GM18508 (cell line): ENCODE measurements at regions not wholly inside any gene's neighbourhood (a gene's known extent, or its start where the extent isn't known, plus 50 kb on each side); places are given as distances from the start of the nearest gene placed in this dataset.
"Not testable (repeated sequence)": the region's sequence is repeated elsewhere in the genome, so short reads cannot be mapped to it uniquely, and the experiment has no call there.

Experiments
- ATAC-seq: cut with Tn5 transposase; IDR thresholded peaks from one replicate; pipeline ENCODE4 v1.9.1; 2021; ENCODE audit warnings: moderate number of reproducible peaks; ENCODE audit not compliant: insufficient read depth, unreplicated experiment

DNA sequence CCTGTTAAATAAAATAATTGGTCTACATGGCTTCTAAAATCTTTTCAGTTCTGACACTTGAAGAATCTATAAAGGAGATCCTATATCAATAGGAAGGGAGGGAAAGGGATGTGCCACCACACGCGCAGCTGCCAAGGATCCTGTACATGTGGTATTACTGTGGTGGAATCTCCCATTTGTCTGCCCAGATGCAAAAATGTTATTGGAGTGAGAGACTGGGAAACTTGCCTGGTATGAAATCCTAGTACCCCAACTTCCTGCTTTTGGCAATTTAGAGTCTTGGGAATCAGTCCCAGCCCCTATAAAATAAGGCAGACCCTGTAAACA, 81.9 kb upstream of the PICALM start:
- ATAC-seq, result no peak

DNA sequence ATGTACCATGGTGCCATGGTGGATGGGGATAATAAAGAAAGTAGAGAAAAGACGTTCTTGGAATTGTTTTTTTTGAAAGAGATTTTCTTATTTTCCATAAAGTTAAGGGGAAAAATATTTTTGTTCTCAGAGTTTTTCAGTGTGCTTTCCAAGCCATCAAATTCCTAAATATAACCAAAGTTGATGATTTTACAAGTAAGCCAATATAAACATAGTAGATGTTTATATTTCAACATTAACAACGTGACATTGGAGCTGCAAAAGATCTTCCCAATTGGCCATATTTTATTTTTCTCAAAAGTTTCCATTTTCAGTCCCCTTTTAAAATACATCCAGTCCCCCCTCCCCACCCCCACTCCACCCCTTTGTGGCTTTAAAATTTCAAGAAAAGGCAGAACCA, 80.9 kb upstream of the PICALM start:
- ATAC-seq, result no peak

DNA sequence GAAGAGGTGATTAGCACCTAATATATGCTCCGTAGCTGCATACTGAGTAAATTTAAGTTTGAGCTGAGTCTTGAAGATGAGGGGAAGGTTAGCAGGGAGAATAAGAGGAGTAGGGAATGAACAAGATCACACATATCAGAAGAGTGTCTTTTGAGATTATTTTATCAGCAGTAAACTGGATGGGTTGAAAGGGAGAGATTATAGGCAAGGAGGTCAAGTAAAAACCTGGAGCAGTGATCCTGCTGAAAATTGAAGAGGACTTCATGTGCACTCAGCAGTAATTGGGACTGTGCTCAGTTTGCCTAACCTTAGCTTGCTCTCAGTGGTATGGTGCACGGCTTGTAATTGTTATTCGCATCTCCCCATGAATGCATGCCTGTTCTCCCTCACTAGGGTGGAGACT, 79.5 kb upstream of the PICALM start:
- no peak for ATAC-seq

DNA sequence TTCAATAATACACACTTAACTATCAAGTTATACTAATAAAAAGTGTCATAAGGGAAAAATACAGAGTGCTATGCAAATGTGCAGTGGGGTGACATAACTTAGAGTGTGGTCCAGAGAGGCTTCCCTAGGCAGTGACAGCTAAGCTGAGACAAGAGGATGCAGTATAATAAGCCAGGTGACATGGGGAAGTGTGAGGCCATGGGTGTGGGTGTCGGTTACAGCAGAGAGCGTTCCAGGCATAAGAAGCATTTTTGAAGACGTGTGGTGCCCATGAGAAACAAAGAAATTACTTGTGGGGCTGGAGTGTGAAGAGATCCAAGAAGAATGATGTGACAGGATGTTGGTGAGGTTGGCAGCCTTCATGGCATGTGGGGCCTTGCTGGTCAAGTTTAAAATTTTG, 78.1 kb upstream of the PICALM start:
- no peak for ATAC-seq

DNA sequence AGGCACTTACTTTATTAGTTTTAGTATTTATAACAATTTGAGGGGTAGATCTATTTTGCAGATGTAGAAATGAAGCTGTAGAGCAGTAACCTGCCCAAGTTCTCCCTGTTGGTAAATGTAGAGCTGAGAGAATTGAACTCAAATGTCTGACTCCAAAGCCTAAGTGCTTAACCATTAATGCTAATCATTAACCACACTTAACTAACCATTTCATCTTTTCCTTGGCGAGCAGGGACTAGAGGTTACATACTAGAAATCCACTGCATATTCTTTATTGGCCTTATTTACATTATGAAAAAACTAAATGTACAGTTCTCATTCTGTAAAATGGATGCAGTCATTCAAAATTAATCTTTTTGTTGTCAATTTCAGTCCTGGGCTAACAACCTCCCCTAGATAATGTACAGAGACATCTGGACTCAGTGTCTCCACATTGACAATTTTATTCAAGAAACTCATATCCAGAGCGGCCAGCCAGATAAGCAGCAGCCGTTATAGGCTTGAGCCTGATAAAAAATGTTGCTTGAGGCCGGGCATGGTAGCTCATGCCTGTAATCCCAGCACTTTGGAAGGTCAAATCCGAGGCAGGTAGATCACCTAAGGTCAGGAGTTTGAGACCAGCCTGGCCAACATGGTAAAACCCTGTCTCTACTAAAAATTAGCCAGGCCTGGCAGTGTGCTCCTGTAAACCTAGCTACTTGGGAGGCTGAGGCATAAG, 76.7 kb upstream of the PICALM start:
- no peak for ATAC-seq

DNA sequence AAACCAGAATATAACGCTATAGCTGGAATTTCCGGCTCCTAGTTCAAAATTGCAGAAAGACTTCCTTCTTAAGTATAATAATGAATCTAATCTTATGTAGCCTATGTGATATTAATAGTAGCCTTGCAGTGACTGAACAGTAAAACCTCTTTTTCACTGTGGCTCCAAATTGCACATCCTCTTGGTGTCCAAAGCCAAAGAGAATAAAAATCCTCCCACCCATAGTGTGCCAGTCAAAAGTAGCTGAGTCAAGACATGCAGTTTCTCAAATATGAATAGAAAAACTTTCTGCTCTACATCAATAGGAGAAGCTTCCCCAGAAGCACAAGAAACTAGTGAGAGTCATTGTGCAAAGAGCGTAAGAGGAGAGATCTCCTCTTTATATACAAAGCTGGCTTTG, 76.0 kb upstream of the PICALM start:
- ATAC-seq, result no peak

DNA sequence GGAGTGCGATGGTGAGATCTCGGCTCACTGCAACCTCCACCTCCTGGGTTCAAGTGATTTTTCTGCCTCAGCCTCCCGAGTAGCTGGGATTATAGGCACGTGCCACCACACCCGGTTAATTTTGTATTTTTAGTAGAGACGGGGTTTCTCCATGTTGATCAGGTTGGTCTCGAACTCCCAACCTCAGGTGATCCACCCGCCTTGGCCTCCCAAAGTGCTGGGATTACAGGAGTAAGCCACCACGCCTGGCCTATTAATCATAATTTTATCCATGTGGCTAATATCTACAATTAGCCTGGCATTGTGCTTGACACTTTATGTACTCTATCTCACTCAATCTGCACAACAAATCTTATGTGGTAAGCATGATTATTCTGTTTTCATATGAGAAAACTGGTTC, 75.2 kb upstream of the PICALM start:
- ATAC-seq, result not testable (repeated sequence)

DNA sequence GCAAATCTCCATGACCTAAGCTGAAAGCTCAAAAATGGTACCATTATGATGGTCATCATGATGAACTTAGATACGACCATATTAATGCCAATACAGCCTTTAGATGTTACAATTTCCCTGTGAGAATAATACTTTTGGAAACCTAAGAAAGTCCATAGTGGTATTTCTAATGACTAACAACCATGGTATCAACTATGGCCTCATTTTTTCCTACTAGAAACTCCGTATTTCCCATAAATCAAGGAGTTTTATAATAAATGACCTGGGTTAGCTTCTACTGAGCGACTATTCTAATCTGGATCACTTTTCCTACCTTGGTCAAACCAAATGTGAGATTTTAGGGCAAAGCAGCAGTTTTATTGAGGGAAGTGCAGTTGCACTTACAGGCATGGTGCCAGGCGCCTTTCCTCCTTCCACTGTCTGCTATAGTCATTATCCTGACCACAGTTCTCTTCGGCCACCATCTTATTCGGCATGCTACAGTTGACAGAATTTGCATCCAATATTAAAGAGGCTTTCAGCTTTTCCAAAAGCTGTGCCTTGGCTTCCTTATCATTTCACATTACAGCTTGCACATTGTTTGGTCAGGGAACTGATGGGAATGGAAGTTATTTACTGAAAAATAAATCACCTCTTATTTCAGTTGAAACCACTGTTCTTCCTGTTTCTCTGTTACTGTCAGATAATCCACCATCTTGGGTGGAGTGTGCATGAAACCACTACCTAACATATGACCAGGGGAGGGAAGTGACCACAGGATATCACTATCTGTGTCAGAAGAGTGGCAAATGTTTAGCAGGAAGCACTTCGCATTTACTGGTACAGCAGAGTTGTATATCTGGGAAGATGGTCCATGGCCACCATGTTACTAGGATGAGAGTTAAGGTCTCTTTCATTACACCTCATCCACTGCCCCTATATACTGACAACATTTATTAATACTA, 74.5 kb upstream of the PICALM start:
- no peak for ATAC-seq

DNA sequence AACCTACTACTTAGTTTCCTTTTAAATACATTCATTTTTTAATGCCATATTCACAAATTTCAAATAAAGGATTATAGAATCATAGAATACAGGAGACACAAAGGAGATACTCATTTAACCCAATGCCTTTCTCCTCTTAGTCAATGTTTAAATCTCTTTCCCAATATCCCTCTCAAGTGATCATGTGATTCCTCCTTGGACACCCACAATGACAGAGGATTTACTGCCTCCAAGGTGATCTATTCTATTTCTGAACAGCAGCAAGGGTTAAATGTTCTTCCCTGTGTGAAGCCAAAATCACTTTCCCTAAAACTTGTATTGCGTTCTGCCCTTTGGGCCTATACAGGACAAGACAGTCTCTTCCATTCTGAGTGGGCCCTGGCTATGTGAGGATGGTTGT, 73.3 kb upstream of the PICALM start:
- no peak for ATAC-seq

DNA sequence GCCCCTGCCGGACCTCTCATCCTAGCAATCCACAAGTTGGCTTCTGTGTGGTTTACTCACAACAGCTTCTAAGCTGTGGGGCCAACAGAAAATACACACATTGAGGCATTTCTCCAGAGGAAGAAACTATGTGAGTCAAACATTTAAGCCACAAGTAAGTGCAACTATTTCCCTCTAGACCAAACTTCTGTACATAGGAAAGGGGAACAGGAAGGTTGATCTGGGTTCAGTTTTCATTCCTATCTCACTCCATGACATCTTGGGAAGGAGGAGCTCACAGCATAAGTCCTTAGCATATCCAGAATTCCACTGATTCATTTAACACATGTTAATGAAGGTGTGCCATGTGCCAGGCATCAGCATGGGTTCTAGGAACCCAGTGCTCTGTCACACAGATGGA, 72.8 kb upstream of the PICALM start:
- no peak for ATAC-seq

DNA sequence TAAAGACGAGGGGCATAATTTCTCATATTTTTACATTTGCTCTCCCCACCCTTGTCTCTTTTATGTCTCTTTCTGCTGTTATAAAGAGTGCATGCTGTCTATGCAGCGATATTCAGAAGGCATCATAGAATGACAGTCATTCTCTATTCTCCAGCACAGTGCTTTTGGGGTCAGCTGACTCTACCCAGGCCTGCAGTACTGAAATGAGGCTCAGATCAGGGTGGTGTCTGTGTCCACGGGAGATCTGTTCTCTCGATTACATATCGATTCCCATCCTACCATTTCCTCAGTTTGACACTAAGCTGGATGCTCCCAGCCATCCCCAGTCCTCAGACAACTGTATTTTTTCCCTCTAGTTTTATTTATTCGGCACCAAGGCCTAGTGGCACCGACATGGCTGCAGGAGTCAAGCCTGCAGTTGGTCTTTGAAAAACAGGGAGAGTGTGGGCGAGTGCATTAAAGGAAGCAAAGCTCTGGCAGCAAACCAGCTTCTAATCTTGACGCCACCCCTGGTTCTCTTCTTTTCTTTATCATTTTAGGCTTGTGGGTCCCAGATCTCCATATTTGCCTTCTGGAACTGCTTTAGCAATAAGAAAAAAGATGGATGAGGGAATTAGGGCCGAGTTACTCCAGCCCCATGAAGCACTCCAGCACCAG, 71.6 kb upstream of the PICALM start:
- ATAC-seq, result no peak

DNA sequence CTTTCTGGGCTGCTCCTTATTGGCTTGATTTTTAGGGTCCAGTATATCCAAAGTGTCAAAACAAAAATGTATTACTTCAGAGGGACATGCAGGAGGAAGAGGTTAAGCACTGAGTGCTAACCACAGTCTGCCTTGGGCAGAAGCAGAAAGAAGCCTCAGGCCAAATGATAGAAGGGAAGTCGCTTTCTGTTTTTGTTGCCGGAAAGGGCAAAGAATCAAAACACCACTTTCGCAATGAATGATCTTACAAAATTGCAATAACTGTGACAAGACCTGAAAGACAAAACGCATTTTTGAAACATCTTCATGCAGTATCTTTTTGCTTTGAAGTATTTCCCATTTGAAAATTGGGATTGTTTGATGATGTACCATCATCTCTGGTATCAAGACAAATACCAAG, 70.1 kb upstream of the PICALM start:
- ATAC-seq, result no peak

DNA sequence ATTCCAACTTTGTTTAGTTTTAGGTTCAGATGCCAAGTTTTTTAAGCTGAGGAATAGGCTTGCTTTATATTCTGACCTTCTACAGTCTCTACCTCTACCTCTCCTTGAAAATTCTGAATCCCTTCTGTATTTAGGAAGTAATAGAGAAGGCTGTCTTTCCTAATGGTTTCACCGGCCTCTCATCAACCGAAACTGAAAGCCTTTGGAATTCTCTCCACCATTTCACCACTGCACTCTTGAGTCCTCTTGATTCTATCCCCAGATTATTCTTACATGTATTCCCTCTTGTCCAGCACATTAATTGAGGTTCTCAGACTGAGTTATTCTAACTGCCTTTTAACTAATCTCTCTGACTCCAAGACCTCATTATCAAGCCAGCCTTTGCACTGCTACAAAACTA, 67.7 kb upstream of the PICALM start:
- no peak for ATAC-seq

DNA sequence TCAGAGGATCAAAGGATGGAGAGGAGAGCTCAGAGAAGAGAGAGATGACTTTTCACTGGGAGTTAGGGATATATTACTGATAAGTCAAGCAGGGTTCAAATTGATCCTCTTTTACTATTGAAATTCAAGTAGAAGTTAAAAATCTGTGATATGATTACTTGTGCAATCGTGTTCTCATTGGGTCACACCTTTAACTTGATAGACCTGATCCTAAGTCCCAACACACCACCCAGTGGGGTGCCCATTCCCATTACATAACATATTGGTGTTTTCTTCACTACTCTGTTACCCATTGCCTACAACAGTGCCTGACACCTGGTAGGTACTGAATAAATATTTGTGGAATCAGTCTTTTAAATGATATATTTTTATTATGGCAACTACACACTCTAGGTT, 66.4 kb upstream of the PICALM start:
- no peak for ATAC-seq

DNA sequence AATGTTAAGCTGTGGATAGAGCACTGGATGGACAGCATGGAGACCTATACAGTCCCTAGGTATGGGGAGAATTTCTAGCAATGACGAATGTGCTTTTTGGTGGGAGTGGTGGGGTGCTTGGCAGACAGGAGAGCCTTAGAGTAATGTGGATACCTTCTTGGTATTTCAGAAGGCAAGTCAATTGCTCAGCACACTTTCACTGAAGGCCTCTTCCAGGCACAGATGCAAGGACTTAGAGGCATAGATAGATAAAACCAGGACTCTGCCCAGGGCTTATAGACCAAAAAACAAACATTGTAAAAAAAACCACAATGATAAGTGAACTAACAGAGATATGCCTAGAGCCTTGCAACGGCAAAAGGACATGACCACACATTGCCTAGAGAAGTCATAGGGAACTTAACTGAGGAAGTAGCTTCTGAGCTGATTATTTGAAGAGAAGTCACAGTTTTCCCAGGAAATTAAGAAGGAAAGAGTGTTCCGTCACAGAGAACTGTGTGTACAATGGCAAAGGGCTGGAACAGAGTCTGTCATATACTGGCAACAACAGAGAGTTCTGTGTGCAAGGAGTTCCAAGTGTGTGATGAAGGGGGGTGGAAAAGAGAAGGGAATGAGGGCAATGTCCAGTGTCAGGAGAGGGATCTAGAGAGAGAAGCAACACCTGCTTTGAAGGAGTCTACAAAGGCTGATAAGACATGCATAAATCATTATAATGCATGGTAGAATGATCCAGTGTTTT, 65.9 kb upstream of the PICALM start:
- no peak for ATAC-seq

DNA sequence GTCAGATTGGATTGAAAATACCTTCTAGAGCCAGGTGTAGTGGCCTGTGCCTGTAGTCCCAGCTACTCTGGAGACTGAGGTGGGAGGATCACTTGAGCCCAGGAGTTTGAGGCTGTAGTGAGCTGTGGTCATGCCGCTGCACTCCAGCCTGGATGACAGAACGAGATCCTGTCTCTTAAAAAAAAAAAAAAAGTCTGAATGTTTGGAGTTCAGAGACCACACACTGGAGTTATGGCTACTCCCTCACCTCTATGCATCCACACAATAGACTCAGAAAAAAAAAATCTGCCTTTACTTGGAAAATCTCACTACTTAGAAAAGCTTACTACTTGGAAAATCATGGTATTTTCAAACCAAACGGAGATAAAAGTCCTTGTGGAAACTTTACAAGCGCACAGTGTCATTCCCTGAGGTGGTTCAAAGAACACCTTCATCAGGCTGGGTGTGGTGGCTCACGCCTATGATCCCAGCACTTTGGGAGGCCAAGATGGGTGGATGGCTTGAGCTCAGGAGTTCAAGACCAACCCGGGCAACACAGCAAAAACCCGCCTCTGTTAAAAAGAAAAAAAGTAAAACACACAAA, 63.9 kb upstream of the PICALM start:
- no peak for ATAC-seq

DNA sequence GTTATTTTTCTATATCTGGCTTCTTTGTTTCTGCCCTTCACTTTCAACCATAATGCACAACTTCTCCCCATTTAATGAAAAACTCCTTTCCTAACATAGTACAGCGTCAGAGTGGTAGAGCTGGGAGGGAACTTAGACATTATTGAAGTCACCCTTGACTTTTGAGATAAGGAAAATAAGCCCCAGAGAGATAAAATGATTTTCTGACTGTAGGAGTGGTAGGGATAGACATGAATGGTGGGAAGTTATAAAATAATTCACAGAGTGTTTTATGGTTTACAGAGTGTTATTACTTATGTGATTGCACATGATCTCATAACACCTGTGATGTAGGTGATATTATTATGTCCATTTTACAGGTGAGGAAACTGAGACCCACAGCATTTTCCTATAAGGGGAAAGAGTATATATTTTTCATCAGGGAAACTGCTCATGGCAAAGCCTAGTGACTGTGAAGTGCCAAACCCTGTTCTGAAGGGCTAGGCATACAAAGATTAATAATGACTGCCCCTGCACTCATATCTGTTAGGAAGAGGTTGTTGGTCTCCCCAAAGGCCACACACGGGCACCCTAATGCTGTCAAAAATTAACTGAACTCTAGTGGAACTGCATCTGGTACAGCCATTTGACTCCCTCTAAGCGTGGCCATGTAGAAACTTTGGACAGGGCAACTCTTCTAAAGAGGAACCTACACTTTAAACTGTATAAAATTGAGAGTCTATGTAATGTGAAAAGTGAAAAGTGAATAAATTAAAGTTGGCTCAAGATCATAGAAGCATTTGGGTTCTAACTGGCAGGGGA, 61.1 kb upstream of the PICALM start:
- no peak for ATAC-seq

DNA sequence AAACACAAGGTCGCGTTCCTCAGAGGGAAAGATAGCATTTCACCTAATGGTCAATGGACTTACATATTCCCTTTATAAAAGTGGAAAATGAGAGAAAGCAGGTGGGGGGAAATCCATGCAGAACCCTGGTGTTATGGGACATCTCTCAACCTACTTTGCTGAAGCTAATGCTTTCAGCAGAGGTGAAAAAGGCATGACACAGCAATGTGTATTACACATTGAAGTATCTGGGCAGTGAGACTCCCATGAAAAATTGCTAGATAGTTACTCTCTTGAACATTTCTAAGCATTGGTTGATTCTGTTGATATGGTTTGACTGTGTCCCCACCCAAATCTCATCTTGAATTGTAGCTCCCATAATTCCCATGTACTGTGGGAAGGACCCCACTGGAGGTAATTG, 60.0 kb upstream of the PICALM start:
- ATAC-seq, result no peak

DNA sequence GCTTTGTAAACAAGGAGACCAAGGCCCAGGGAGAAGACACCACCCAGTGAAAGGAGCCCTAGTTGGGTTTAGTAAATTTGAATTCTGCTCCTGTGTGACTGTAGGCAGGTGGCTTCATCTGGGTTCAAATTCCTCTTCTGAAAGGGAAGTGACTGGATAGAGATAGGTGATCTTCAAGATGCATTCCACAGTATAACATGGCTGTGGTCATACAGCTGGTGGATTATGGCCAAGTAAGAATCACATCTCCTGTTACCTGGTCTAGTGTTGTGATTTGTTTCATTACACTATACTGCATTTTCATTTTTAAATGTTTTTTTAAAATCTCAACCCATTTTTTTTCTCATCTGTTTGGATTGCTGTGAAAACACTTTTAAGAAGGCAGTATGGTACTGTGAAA, 58.0 kb upstream of the PICALM start:
- ATAC-seq, result no peak
